Neutrophil (primary cell): ENCODE measurements at regions not wholly inside any gene's neighbourhood (a gene's known extent, or its start where the extent isn't known, plus 50 kb on each side); places are given as distances from the start of the nearest gene placed in this dataset.

Experiments used
- H3K27ac ChIP-seq: fragments of 200-600 bp; sonication (generic); 2 replicates; pipeline ENCODE4 v1.5.1; 2016; ENCODE audit warnings: mild to moderate bottlenecking, moderate library complexity
- H3K27me3 ChIP-seq: fragments of 200-600 bp; sonication (generic); 2 replicates; pipeline ENCODE4 v1.6.0; 2016; ENCODE audit warnings: mild to moderate bottlenecking
- H3K36me3 ChIP-seq: fragments of 200-600 bp; sonication (generic); 2 replicates; pipeline ENCODE4 v1.5.1; 2017
- H3K4me1 ChIP-seq, 2 experiments: fragments of 200-600 bp in 1 of 2; sonication (generic) in 1 of 2; 1 replicate in 1 of 2; 2 replicates in 1 of 2; pipeline versions ENCODE4 v1.5.1 to v1.6.1; 2013 to 2016; ENCODE audit warnings: low read depth in 1 of 2, low read length in 1 of 2, mild to moderate bottlenecking in 1 of 2, moderate library complexity in 1 of 2; ENCODE audit not compliant: control insufficient read depth in 1 of 2, insufficient read depth in 1 of 2
- H3K4me3 ChIP-seq, 2 experiments: fragments of 200-600 bp in 1 of 2; sonication (generic) in 1 of 2; 1 replicate in 1 of 2; 2 replicates in 1 of 2; pipeline ENCODE4 v1.5.1; 2013 to 2016; ENCODE audit warnings: low read depth in 1 of 2, low read length in 1 of 2, mild to moderate bottlenecking in 1 of 2, moderate library complexity in 1 of 2
- H3K9me3 ChIP-seq: fragments of 200-600 bp; sonication (generic); 2 replicates; pipeline ENCODE4 v1.5.1; 2016
- CTCF ChIP-seq: fragments of 200-600 bp; sonication (generic); IDR thresholded peaks from 2 replicates; pipeline ENCODE4 v1.5.1; 2016; ENCODE audit warnings: antibody characterized with exemption

- no peak overlapping the region for H3K27ac ChIP-seq
- TF ChIP-seq CTCF, result no peak
- no peaks in the 10 kb centered on the region for H3K36me3 ChIP-seq
- peaks cover 22% of the 10 kb centered on the region for H3K27me3 ChIP-seq
- no peaks in the 10 kb centered on the region for H3K9me3 ChIP-seq
- H3K4me1 ChIP-seq, result no peaks in the 10 kb centered on the region
- H3K4me3 ChIP-seq, result no peak overlapping the region
Observed at GRCh38 chr19:29271911-29272310, 59.0 kb upstream of the UQCRFS1 start.

- H3K4me3 ChIP-seq, result no peak overlapping the region
- no peak for TF ChIP-seq CTCF
- H3K4me1 ChIP-seq, result no peaks in the 10 kb centered on the region
- peaks cover 19% of the 10 kb centered on the region for H3K27me3 ChIP-seq
- H3K36me3 ChIP-seq, result no peaks in the 10 kb centered on the region
- no peak overlapping the region for H3K27ac ChIP-seq
- no peaks in the 10 kb centered on the region for H3K9me3 ChIP-seq
Observed at GRCh38 chr19:29273000-29273640, 60.2 kb upstream of the UQCRFS1 start.

- no peak for TF ChIP-seq CTCF
- no peak overlapping the region for H3K27ac ChIP-seq
- H3K27me3 ChIP-seq, result no peaks in the 10 kb centered on the region
- H3K9me3 ChIP-seq, result no peaks in the 10 kb centered on the region
- H3K4me1 ChIP-seq, result no peaks in the 10 kb centered on the region
- no peaks in the 10 kb centered on the region for H3K36me3 ChIP-seq
- H3K4me3 ChIP-seq, result no peak overlapping the region
Observed at GRCh38 chr19:29275266-29275665, 62.3 kb upstream of the UQCRFS1 start.

GRCh38 chr19:29277102-29277501 lies 64.2 kb upstream of the UQCRFS1 start:
- no peak overlapping the region for H3K27ac ChIP-seq
- H3K4me1 ChIP-seq, result no peaks in the 10 kb centered on the region
- no peak overlapping the region for H3K4me3 ChIP-seq
- TF ChIP-seq CTCF, result no peak
- no peaks in the 10 kb centered on the region for H3K9me3 ChIP-seq
- H3K27me3 ChIP-seq, result no peaks in the 10 kb centered on the region
- H3K36me3 ChIP-seq, result no peaks in the 10 kb centered on the region

- no peak for TF ChIP-seq CTCF
- Histone ChIP-seq H3K36me3 (no peaks in the 10 kb centered on the region), H3K27me3 (no peaks in the 10 kb centered on the region), H3K27ac (no peak overlapping the region), H3K9me3 (no peaks in the 10 kb centered on the region), H3K4me1 (no peaks in the 10 kb centered on the region), H3K4me3 (no peak overlapping the region)
Observed at GRCh38 chr19:29278716-29279115, 65.8 kb upstream of the UQCRFS1 start.
